Ramos (cell line): ENCODE measurements at regions not wholly inside any gene's neighbourhood (a gene's known extent, or its start where the extent isn't known, plus 50 kb on each side); places are given as distances from the start of the nearest gene placed in this dataset.

Experiments
- in situ Hi-C: fragments of 300-500 bp; cut with MboI; formaldehyde crosslinking; loops from one replicate; pipeline ENCODE4 v1.14.3; 2022; ENCODE audit warnings: low sequenced_read_pairs; ENCODE audit not compliant: unreplicated experiment

- in situ Hi-C loops = no loop called here
Measured at GRCh38 chr1:193366764-193367507, 180.5 kb upstream of the B3GALT2 start.

DNA sequence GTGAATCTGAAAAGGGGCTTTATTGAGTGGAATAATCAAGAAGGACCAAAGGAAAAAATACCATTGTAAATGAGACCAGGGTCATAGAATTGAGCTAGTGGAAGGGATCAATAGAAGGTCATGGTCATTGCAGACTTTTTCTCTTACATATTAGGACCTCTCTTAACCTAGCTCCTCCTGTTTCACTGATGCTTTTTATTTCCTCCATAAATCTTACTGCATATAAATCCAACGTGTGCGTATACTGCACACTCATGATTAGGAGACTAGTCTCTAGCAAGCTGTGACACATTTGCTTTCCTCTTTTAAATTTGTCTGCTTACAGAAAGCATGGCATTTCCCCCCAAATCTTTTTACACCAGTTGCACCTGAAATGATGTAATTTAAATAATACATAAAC, 179.6 kb upstream of the B3GALT2 start:
- in situ Hi-C loops = no loop called here

- in situ Hi-C loops = no loop called here
Measured at GRCh38 chr1:193359631-193360030, 173.2 kb upstream of the B3GALT2 start.

DNA sequence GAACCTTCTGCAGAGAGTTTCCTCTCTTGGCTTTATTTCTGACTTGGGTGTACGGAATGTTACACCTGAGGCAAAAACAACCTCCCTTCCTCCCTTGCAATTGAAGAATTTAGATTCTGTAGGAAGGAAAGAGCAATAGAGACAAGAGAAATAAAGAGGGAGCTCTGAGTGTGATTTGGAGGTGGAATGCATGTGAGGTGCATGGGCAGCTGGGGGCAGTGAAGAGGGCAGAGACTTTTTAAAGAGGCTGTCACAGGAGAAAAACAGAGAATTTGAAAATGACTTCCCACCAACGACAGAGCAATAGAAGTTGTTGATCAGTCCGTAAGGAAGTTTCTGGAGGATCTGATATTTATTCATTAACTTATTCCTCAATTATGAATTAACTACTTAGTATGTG, 172.0 kb upstream of the B3GALT2 start:
- in situ Hi-C loops = no loop called here

GRCh38 chr1:193356249-193356648, 169.8 kb upstream of the B3GALT2 start:
- in situ Hi-C loops = no loop called here

DNA sequence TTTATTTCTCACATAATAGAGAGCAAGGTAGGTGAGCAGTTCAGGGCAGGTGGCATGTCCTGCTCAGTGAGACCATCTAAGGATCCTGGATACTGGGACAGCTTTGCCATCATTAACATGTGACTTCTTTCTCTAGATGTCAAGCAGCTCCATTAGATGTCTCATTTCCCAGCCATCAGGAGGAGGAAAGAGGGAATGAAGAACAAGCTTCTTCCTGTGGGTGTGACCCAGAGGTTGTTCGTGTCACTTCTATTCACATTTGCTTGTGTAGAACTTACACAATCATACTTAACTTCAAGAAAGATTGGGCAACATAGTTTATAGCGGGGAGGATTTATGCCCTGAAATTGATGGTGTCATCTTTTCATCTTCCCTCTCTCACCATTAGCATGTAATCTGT, 169.2 kb upstream of the B3GALT2 start:
- in situ Hi-C loops = no loop called here

DNA sequence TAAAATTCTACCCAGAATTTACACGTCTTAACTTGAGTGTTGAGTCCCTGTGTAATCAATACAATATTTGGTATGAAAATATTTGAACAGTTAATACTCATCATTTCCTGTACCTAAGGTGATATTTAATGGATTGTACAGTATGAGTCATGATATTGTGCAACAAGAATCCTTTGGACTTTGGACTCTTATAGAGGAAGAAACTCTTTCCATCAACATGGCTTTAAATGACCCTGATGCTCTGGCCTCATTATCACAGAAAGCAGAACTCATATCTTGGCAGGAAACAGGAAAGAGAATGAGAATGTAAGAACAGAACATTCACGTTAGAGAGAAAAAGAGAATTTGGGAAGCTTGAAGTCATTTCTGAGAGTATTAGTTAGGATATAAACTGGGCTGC, 168.8 kb upstream of the B3GALT2 start:
- in situ Hi-C loops = no loop called here

DNA sequence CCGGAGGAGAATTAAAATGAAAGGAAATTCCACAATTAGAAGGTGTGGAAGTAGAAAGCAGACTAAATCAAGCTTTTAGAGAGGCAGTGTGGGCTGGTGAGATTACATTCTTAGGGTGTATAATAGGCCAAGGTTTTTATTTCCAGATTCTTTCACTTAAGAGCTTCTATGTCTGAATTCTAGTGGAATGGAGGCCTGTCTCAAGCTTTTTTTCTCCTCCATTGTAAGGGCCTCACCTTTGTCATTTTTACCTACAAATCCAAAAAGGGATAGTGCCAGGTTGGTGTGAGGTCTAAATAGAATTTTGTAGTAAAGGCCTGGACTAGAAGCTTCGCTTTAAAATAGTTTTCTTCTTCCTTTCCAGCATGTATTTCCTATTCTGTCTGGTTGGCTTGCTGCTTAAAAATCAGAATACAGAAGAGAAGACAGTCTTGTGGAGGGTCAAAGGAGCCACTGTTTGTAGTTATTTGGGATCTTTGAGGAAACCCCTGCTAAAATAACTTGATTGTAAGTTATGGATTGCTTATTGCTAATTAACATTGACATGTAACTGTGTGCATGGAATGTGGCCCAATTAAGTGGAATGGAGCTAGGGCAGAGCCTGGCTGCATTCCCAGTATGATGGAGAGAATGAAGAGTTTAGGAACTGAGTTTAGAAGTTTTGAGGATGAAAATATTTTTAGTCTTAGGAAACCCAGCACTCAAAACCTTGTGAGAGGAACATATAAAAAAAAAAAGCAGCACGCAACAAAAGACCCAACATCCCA, 162.5 kb upstream of the B3GALT2 start:
- in situ Hi-C loops = no loop called here

GRCh38 chr1:193348091-193348768, 161.8 kb upstream of the B3GALT2 start:
- in situ Hi-C loops = no loop called here

GRCh38 chr1:193346085-193346484, 159.7 kb upstream of the B3GALT2 start:
- in situ Hi-C loops = no loop called here

DNA sequence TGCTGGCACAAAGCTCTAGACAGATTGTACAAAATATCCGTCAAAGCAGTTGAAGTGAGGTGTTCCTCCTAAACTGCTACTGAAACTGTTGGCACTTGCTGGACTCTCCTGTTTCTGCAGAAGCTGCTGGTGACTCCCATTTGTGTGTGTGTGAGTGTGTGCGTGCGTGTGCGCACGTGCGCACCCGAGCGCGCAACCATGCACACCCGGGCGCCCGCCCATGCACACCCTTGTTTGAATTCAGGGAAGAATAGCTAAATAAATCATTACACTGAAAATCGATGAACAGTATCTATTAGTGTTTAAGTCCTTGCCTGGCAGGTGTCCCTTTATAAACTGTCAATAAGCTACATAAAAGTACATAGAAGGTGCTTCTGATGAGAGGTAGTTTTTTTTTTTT, 156.4 kb upstream of the B3GALT2 start:
- in situ Hi-C loops = no loop called here

DNA sequence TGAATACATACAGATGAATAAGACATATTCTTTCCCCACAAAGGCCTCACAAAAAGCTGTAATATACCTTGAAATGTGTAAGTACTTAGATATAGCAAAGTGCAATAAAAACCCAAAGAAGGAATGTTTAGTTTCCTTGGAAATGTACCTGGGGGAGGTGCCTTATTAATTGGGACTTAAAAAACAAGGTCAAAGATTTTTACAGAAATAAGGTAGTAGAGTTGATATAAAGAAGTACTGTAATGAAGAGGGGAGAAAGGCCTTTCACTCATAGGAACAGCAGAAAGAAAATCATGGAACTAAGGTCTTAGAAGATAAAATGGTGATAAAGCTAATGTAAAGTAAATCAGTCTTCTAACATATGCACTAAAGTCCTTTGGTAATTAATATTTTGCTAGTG, 153.9 kb upstream of the B3GALT2 start:
- in situ Hi-C loops = no loop called here

GRCh38 chr1:193339401-193339800, 153.0 kb upstream of the B3GALT2 start:
- in situ Hi-C loops = no loop called here

DNA sequence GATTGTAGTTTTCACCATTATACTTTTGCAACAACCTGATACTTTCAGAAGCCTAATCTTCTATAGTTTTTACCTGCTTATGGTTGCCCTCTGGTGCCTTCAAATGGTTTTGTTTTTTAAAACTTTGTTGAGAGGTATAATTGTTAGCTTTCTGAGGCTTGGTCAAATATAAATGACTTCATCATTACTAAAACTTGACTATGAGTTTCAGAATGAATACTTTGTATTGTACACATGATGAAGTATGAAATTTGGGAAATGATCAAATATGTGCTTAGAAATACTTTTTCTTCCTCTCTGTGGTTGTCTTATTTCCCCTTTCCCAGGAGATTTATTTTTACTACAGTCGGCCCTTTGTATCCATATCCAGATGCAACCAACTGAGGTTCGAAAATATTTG, 151.8 kb upstream of the B3GALT2 start:
- in situ Hi-C loops = no loop called here

DNA sequence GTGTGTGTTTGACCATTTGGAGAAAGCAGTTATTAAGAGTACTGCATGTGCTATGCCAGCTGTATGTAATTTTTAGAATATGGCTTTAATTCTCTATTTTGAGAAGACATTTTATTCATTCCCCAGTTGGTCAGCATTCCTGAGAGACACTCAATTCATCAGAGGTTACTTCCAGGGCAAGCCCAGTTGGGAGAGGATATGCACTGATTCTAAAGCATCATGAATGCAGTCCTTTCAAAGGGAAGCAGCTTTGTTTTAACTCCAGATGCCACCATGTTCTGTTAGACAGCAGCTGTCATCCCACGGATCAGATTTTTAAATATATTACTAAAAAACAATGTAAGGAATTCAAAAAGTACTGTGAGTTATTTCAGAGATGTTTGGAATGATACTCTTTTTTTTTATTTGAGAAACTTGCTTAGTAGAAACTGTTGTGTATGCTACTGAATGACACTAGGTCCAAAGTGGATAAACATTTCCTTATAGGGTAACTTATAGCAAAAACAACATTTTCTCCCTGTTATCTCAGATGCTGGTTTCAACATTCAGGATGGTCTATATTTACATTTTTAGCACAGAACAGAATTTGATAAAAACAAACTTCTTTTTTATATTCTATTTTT, 149.5 kb upstream of the B3GALT2 start:
- in situ Hi-C loops = no loop called here

DNA sequence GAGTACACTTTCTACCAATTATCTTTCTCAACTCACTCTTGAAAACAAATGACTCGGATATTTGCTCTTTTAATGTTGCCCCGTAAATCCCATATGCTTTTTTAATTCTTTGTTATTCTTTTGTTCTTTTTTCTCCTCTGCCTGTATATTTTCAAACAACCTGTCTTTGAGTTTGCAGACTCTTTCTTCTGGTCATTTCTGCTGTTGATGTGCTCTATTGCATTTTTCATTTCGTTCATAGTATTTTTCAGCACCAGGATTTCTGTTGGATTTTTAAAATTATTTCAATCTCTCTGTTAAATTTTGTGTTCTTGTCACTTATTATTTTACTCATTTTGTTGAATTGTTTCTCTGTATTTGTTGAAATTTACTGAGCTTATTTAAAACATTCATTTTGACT, 146.8 kb upstream of the B3GALT2 start:
- in situ Hi-C loops = no loop called here

DNA sequence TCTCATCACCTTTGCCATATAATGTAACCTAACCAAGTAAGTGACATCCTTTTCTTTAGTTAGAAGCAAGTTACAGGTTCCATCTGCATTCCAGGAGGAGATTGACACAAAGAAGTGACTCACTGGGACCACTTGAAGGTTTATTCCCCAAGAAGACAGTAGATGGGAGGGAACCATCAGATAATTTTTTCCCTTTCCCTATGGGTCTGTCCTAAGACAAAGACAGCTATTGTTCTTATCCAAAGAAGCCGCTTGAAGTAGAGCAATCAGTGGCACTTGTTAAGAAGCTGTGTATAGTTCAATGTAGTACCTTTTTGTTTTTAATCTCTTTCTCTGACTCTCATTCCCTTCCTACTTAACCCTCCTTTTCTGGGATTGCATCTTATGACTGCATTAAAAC, 139.9 kb upstream of the B3GALT2 start:
- in situ Hi-C loops = no loop called here

GRCh38 chr1:193325771-193326170, 139.4 kb upstream of the B3GALT2 start:
- in situ Hi-C loops = no loop called here

- in situ Hi-C loops = no loop called here
Measured at GRCh38 chr1:193325042-193325441, 138.6 kb upstream of the B3GALT2 start.

DNA sequence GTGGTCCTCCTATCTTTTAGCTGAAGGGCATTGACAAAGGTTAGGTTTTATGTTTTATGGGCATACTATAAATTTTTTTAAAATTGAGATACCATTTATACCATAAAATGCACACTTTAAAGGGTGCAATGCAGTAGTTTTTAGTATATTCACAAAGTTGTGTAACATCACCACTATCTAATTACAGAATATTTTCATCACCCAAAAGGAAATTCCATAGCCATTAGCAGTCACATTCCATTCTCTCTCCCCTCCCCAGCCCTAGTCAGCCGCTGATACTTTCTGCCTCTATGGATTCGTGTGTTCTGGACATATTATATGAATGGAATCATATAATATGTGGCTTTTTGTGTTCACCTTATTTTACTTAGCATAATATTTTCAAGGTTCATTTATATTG, 135.8 kb upstream of the B3GALT2 start:
- in situ Hi-C loops = no loop called here
